ENCODE measurements at regions not wholly inside any gene's neighbourhood (a gene's known extent, or its start where the extent isn't known, plus 50 kb on each side); places are given as distances from the start of the nearest gene placed in this dataset.

- TF ChIP-seq NRF1 (IDR thresholded peaks at IDR 0.05; ENCODE audit: low read depth, low read length) (no peak), MAX (IDR thresholded peaks at IDR 0.05) (no peak), CHD1 (IDR thresholded peaks at IDR 0.05; ENCODE audit: low read depth, low read length) (no peak), CBX8 (IDR thresholded peaks at IDR 0.05; ENCODE audit: borderline replicate concordance, low read depth, low read length) (no peak)
Observed at GRCh38 chr11:80855426-80855825, 1414.6 kb upstream of the TENM4 start (continued).

Measured in H1 (cell line).